ENCODE measurements at regions not wholly inside any gene's neighbourhood (a gene's known extent, or its start where the extent isn't known, plus 50 kb on each side); places are given as distances from the start of the nearest gene placed in this dataset.

DNA sequence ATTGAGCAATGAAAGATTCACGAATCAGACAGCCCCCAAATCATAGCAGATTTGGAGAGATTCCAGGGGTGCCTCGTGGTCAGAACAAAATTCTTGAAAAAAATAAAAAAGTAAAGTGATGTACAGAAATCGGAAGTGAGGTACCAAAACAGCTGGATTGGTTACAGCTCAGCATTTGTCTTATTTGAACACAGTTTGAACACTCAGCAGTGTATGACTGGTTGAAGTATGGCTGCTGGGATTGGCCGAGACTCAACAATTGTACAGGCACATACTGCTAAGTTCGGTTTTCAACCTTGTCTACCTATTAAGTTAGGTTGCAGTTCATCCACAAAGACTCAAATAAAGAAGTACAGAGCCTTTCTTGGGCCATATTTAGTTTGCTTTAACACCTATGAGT is 865.4 kb upstream of the TMEM132C start (continued):
- TF ChIP-seq, protein P1, sequence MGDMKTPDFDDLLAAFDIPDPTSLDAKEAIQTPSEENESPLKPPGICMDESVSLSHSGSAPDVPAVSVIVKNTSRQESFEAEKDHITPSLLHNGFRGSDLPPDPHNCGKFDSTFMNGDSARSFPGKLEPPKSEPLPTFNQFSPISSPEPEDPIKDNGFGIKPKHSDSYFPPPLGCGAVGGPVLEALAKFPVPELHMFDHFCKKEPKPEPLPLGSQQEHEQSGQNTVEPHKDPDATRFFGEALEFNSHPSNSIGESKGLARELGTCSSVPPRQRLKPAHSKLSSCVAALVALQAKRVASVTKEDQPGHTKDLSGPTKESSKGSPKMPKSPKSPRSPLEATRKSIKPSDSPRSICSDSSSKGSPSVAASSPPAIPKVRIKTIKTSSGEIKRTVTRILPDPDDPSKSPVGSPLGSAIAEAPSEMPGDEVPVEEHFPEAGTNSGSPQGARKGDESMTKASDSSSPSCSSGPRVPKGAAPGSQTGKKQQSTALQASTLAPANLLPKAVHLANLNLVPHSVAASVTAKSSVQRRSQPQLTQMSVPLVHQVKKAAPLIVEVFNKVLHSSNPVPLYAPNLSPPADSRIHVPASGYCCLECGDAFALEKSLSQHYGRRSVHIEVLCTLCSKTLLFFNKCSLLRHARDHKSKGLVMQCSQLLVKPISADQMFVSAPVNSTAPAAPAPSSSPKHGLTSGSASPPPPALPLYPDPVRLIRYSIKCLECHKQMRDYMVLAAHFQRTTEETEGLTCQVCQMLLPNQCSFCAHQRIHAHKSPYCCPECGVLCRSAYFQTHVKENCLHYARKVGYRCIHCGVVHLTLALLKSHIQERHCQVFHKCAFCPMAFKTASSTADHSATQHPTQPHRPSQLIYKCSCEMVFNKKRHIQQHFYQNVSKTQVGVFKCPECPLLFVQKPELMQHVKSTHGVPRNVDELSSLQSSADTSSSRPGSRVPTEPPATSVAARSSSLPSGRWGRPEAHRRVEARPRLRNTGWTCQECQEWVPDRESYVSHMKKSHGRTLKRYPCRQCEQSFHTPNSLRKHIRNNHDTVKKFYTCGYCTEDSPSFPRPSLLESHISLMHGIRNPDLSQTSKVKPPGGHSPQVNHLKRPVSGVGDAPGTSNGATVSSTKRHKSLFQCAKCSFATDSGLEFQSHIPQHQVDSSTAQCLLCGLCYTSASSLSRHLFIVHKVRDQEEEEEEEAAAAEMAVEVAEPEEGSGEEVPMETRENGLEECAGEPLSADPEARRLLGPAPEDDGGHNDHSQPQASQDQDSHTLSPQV (IDR thresholded peaks at IDR 0.05): no peak
- TF ChIP-seq TBL1XR1 (IDR thresholded peaks at IDR 0.05; ENCODE audit: low read depth, low read length): no peak

DNA sequence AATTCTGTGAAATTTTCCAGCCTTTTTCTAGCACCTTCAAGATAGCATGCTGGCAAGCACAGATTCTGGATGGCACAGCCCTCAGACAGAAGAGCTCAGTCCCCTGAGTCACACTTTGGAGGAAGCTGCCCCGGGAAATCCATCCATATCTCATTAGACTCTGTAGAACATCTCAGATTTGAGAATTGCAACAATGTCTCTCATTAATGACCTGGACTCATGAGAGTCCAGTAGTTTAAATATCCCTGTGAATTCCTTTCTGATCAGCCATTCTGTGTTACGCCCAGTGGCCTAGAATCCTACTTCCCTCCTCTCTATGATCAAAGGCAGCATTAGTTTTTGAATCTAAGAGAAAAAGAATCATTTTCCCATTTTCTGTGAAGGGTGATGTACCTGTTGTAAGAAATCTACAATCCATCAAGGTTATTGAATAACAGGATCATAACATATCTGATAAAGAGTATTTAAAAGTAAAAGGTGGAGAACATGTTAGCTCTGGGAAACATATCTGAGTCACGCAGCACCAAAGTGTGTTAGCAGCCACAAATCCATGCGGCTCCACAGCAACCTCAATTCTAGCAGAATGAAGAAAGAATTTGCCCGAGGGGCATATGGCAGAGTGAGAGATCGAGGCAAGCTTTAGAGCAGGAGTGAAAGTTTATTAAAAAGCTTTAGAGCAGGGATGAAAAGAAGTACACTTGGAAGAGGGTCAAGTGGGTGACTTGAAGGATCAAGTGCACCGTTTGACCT is 855.6 kb upstream of the TMEM132C start:
- no peak for FAIRE-seq
- in situ Hi-C loops (cut with MboI): no loop called here
- no peak overlapping the region for H2AFZ ChIP-seq (ENCODE audit: control insufficient read depth, low read depth, low read length)
- ATAC-seq: no peak
- intact Hi-C loops (cut with micrococcal nuclease; ENCODE audit: unreplicated experiment): no loop called here
- no peaks in the 10 kb centered on the region for H3K9me3 ChIP-seq (replicated peaks; ENCODE audit: control insufficient read depth, insufficient read depth, low read length)
- no peak for TF ChIP-seq MXI1 (IDR thresholded peaks at IDR 0.05; ENCODE audit: low read depth, low read length)
- TF ChIP-seq TARDBP (IDR thresholded peaks at IDR 0.05; ENCODE audit: borderline replicate concordance): no peak
- TF ChIP-seq ZBED1 (IDR thresholded peaks at IDR 0.05; ENCODE audit: borderline replicate concordance): no peak
- no peak for TF ChIP-seq RELA (IDR thresholded peaks at IDR 0.05; ENCODE audit: borderline replicate concordance, partially characterized antibody)
- TF ChIP-seq IRF4 (IDR thresholded peaks at IDR 0.05; ENCODE audit: low read depth, low read length): no peak
- TF ChIP-seq ETV6 (conservative IDR thresholded peaks at IDR 0.05 in 1 of 2, IDR thresholded peaks at IDR 0.05 in 1 of 2; ENCODE audit: borderline replicate concordance in 1 of 2, low read depth in 1 of 2): no peak
- no peak for TF ChIP-seq TBL1XR1 (IDR thresholded peaks at IDR 0.05; ENCODE audit: low read depth, low read length)
- TF ChIP-seq KLF5 (IDR thresholded peaks at IDR 0.05; ENCODE audit: partially characterized antibody): no peak
- no peak for TF ChIP-seq NR2C1 (IDR thresholded peaks at IDR 0.05)
- TF ChIP-seq, protein P2, sequence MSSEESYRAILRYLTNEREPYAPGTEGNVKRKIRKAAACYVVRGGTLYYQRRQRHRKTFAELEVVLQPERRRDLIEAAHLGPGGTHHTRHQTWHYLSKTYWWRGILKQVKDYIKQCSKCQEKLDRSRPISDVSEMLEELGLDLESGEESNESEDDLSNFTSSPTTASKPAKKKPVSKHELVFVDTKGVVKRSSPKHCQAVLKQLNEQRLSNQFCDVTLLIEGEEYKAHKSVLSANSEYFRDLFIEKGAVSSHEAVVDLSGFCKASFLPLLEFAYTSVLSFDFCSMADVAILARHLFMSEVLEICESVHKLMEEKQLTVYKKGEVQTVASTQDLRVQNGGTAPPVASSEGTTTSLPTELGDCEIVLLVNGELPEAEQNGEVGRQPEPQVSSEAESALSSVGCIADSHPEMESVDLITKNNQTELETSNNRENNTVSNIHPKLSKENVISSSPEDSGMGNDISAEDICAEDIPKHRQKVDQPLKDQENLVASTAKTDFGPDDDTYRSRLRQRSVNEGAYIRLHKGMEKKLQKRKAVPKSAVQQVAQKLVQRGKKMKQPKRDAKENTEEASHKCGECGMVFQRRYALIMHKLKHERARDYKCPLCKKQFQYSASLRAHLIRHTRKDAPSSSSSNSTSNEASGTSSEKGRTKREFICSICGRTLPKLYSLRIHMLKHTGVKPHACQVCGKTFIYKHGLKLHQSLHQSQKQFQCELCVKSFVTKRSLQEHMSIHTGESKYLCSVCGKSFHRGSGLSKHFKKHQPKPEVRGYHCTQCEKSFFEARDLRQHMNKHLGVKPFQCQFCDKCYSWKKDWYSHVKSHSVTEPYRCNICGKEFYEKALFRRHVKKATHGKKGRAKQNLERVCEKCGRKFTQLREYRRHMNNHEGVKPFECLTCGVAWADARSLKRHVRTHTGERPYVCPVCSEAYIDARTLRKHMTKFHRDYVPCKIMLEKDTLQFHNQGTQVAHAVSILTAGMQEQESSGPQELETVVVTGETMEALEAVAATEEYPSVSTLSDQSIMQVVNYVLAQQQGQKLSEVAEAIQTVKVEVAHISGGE (CRISPR knock-in tag; IDR thresholded peaks at IDR 0.05): no peak
- TF ChIP-seq ZNF274 (IDR thresholded peaks at IDR 0.05; ENCODE audit: insufficient read depth, insufficient read length): no peak
- no peak for TF ChIP-seq PAX5 (IDR thresholded peaks at IDR 0.05; ENCODE audit: borderline replicate concordance, low read depth, low read length)
- TF ChIP-seq NFYA (IDR thresholded peaks at IDR 0.05; ENCODE audit: borderline replicate concordance, low read depth, low read length): no peak
- H3K36me3 ChIP-seq (ENCODE audit: control insufficient read depth in 2 of 2, insufficient read depth in 2 of 2, low read length in 1 of 2): no peaks in the 10 kb centered on the region
- H3K79me2 ChIP-seq (ENCODE audit: control insufficient read depth, insufficient read depth, low read length): no peaks in the 10 kb centered on the region
- no peak overlapping the region for H3K27ac ChIP-seq (ENCODE audit: control insufficient read depth, insufficient read depth)
- H3K4me3 ChIP-seq: no peak overlapping the region
- ChIA-PET RAD21 (ENCODE audit: unreplicated experiment) (no interaction called here), CTCF (no interaction called here), SMC1A (ENCODE audit: uncharacterized antibody, unreplicated experiment) (interaction anchor here (1.0 kb wide), 1 partner anchor 10 kb away, joined by 3 read pairs; no protein-coding TSS in a partner anchor), POLR2A (interaction anchor here (0.6 kb wide), 1 partner anchor 37 kb away, joined by 3 read pairs; no protein-coding TSS in a partner anchor)
- DNase-seq (ENCODE audit: low read depth, low spot score): no peak
- 22% methylated on average over 7 of the region's 7 CpGs for WGBS (ENCODE audit: insufficient coverage, insufficient replicate concordance, low lambda C conversion rate, missing lambda C conversion rate)
- no peak overlapping the region for H3K9ac ChIP-seq (ENCODE audit: control insufficient read depth, insufficient read depth, low read length)
- H4K20me1 ChIP-seq (ENCODE audit: control insufficient read depth, insufficient read depth): no peaks in the 10 kb centered on the region
- H3K27me3 ChIP-seq (replicated peaks in 1 of 2; ENCODE audit: control insufficient read depth in 2 of 2, insufficient read depth in 2 of 2, low read length in 1 of 2): no peaks in the 10 kb centered on the region
- no peaks in the 10 kb centered on the region for H3K4me1 ChIP-seq (ENCODE audit: control insufficient read depth, insufficient read depth, low read length)
- no peak overlapping the region for H3K4me2 ChIP-seq (ENCODE audit: control insufficient read depth, insufficient read depth)
- BruUV-seq (replicated peaks): no TSS peak
